HG02623 (cell line): ENCODE measurements at regions not wholly inside any gene's neighbourhood (a gene's known extent, or its start where the extent isn't known, plus 50 kb on each side); places are given as distances from the start of the nearest gene placed in this dataset.
A peak's percentile ranks its signal among the peaks of the same experiment; 100 is the strongest.

ENCODE experiments used
- ATAC-seq: cut with Tn5 transposase; IDR thresholded peaks from one replicate; pipeline ENCODE4 v1.9.1; 2021; ENCODE audit warnings: moderate library complexity; ENCODE audit not compliant: unreplicated experiment

- peak; percentile 79 for ATAC-seq
These were observed 63.5 kb downstream of the ENC1 start for GRCh38 chr5:74576941-74577456.

DNA sequence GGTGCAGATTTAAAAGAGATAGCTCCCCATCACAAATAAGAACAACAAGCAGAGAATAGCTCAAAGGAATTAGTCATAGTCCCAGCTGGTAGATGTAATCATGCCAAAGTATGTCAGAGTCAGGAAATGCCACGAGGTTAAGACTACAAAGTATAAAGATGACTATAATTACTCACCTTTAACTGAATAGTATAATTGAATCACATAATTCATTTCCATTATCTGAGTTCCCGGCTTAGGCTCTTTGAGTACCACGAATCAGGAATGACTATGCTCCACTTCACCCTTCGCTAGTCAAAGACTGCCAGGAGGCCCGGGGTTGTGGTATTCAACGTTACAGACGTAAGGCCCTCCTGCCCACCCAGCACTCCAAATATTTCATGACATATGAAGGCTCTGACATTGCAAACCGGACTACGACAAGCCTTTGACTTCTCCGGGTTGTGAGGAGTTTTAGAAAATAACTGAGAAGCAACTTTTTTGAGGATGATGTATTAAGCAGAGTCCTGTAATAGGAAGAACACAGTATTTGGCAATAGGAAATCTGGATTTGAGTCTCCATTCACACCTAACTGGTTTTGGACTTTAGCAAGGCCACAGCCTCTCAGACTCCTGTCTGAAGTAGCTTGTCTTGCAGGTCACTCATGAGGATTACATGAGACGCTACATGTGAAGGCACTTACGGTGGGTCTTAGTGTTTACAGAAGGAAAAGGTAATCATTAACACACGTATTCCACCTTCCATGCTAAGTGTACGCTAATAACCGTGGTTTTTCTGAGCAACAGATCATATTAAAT is 64.6 kb downstream of the ENC1 start:
- no peak for ATAC-seq

- no peak for ATAC-seq
These were observed 70.3 kb downstream of the ENC1 start for GRCh38 chr5:74570250-74570649.

DNA sequence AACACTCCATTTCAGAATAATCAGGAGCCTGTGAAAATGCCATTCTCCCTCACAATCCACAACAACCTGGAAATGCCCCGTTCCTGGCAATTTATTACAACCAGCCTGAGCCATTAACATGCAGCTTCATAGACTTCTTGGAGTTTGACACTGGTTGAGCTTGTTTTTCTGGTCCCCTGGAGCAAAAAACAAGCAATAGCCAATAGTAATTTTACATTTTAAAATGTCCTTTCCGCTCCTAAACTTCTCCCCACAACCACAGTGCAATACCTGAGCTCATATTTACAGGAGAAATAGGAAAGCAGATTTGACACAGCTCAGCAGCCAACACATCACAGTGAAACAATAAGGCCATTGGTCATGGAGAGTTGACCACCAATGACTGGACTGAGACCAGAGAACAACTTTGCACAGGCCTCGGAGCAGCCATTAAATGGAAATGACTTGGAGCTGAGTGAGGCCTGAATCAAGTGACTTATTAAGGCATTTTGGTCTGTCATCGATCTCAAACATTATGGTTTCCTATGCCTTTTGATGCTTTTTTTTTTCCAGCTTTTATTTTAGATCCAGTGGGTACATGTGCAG is 73.0 kb downstream of the ENC1 start:
- no peak for ATAC-seq

DNA sequence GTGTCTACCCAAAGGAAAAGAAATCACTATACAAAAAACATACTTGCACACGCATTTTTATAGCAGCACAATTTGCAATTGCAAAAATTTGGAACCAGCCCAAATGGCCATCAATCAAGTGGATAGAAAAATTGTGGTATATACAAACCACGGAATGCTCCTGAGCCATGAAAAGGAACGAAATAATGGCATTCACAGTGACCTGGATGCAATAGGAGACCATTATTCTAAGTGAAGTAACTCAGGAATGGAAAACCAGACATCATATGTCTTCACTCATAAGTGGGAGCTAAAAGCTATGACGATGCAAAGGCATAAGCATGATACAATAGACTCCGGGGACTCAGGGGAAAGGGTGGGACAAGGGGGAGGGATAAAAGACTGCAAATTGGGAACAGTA is 78.4 kb downstream of the ENC1 start:
- no peak for ATAC-seq

DNA sequence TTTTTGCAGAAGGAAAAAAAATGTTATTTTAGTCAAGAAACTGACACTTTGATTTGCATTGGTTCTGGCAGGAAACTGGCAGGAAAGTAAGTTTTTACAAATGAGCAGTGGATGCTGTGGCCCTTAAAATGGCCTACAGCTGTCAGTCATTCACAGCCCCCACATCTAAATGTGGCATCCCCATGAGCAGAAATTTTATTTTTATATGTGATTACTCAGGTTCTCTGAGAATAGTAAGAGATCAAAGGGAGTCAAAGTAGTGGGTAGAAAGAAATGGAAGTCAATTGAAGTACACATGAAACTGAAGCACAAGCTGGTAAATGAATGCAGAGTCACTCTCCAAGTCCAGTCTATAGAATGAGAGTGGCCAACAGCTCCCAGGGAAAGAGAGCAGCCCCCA is 80.3 kb downstream of the ENC1 start:
- no peak for ATAC-seq

- ATAC-seq: no peak
These were observed 83.6 kb downstream of the ENC1 start for GRCh38 chr5:74556631-74557595.

DNA sequence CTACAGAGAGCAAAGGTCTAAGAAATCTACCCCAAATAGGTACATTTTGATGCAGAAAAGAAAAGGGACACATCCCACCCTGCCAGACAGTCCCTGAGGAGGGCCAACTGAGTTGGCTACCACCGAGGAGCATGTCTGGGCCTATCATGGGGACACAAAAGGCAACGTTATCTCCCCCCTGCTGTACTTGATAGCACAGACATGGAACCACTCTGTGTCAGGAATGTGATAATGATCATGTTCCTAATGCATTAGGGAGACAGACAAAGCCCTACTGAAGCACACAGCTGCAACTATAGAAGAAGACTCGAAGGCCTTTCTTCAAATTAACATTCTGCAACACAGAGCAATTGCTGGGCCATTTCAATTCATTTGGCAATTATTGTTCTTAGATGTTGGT is 84.5 kb downstream of the ENC1 start:
- no peak for ATAC-seq

GRCh38 chr5:74552101-74552500 is 88.4 kb downstream of the ENC1 start:
- no peak for ATAC-seq

DNA sequence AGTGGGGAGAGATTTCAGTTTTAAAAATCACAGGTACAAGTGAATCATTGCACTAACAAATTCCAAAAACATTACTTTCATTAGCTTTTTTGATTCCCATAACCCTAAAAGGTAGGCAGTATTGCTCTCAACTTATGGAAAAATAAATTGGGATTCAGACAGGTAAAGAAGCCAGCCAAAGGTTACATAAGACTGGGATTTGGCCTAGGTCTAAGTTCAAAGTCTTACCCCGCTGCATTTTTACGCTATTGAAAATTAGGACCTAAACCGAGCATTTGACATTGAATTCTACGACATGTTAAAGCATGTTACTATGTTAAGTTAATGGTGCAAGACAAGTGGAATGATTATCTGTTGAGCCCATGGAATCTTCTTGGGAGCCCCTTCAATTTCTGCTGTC is 89.6 kb downstream of the ENC1 start:
- ATAC-seq: no peak

DNA sequence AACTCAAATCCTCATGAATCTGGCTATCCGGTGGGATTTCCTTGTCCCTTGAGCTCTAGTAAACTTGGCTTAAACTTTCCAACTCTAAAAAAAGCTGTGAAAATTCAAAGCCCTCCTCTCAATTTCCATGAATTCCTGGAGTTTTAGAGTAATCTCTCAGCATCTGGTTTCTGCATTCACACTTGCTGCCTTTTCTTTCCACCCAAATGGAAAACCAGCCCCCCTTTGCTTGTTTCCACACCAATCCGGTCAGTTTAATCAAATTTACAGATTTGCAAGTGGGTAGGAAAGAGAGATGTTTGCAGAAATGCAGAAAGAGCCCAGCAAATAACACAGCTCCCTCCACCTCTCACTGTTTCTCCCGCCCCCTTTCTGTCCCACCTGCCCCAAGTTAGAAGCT is 91.1 kb downstream of the ENC1 start:
- no peak for ATAC-seq

GRCh38 chr5:74546796-74547195 is 93.7 kb downstream of the ENC1 start:
- no peak for ATAC-seq

- ATAC-seq: no peak
These were observed 95.7 kb downstream of the ENC1 start for GRCh38 chr5:74544811-74545210.

GRCh38 chr5:74543162-74543995 is 97.1 kb downstream of the ENC1 start:
- ATAC-seq: no peak

GRCh38 chr5:74542482-74542881 is 98.0 kb downstream of the ENC1 start:
- ATAC-seq: no peak

DNA sequence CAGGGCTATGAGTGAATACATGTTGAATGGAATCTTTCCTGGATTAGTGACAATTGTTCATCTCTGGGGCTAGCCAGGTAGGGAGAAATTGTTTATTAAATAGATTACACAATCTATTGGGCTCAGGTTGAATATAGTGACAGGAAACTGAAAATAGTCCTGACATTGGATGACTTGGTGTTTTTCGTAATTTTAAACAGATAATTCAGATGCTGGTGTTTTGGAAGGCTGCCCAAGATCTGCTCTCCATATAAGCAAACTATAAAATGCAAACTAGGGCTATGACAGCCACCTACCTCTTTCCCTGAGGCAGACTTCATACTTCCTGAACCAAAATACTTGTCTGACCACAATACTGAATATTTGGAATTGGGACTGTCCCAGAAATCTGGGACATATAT is 99.1 kb downstream of the ENC1 start:
- no peak for ATAC-seq

DNA sequence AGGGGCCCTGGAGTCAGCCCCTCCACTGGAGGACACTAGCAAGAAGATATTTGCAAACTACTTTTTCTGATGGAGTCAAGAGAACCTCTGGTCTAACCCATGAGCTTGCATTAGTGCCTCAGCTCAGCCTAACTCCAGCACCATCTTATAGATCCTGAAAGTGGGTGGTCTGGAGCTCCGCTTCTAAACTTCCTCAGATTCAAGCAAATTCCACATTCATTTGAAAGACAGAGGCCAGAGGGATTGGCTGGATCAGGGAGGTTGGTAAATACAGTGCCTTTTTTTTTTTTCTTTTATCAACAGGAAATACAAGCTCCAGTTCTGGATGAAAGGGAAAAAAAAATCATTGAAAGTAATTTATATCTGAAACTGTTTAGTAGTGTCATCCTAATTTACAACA is 99.9 kb downstream of the ENC1 start:
- no peak for ATAC-seq

- no peak for ATAC-seq
These were observed 100.5 kb downstream of the ENC1 start for GRCh38 chr5:74539986-74540385.

- ATAC-seq: no peak
These were observed 102.3 kb downstream of the ENC1 start for GRCh38 chr5:74538206-74538661.

DNA sequence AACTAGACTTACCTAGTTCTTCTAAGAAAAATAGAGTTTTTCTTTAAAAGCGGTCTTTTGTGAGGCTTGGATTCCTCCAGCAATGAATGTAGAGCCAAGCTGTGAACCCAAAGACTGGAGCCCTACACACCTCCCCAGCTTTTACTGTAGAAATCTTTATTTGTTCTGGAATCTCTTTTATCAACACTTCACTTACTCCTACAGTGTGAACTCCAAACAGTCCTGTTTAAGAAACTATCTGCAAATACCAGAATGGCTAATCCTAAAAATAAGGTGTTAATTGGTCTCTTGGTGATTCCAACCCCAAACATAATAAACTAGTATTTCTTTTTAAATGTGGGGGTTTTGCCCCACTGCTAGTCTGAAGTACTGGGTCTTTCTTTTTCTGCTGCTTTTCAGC is 103.9 kb downstream of the ENC1 start:
- no peak for ATAC-seq
